ENCODE measurements at regions not wholly inside any gene's neighbourhood (a gene's known extent, or its start where the extent isn't known, plus 50 kb on each side); places are given as distances from the start of the nearest gene placed in this dataset.
"Not testable (repeated sequence)": the region's sequence is repeated elsewhere in the genome, so short reads cannot be mapped to it uniquely, and the experiment has no call there.

- Histone ChIP-seq H3K4me3 (no peak overlapping the region), H3K9me3 (replicated peaks) (peaks cover 14% of the 10 kb centered on the region), H3K36me3 (no peaks in the 10 kb centered on the region), H3K27ac (replicated peaks) (peak overlapping the region; percentile 36), H3K27me3 (ENCODE audit: low read depth) (no peaks in the 10 kb centered on the region), H3K4me1 (peaks cover 14% of the 10 kb centered on the region)
- TF ChIP-seq CTCF (IDR thresholded peaks at IDR 0.05; ENCODE audit: borderline replicate concordance): no peak
- DNase-seq: no peak
- intact Hi-C loops (cut with micrococcal nuclease): no loop called here
Measured at GRCh38 chr21:28126521-28127174, 866.0 kb downstream of the LTN1 start.

- Histone ChIP-seq H3K36me3 (no peaks in the 10 kb centered on the region), H3K4me3 (no peak overlapping the region), H3K9me3 (replicated peaks) (no peaks in the 10 kb centered on the region), H3K27ac (replicated peaks) (no peak overlapping the region), H3K4me1 (peaks cover 14% of the 10 kb centered on the region), H3K27me3 (ENCODE audit: low read depth) (no peaks in the 10 kb centered on the region)
- TF ChIP-seq CTCF (IDR thresholded peaks at IDR 0.05; ENCODE audit: borderline replicate concordance): no peak
- no peak for DNase-seq
- intact Hi-C loops (cut with micrococcal nuclease): no loop called here
Measured at GRCh38 chr21:28124541-28124940, 868.1 kb downstream of the LTN1 start.

- Histone ChIP-seq H3K4me3 (no peak overlapping the region), H3K27me3 (ENCODE audit: low read depth) (no peaks in the 10 kb centered on the region), H3K36me3 (no peaks in the 10 kb centered on the region), H3K9me3 (replicated peaks) (no peaks in the 10 kb centered on the region), H3K27ac (replicated peaks) (no peak overlapping the region), H3K4me1 (peaks cover 3% of the 10 kb centered on the region)
- intact Hi-C loops (cut with micrococcal nuclease): no loop called here
- TF ChIP-seq CTCF (IDR thresholded peaks at IDR 0.05; ENCODE audit: borderline replicate concordance): no peak
- DNase-seq: no peak
Measured at GRCh38 chr21:28118570-28118969, 874.1 kb downstream of the LTN1 start.

- H3K36me3 ChIP-seq; H3K9me3 ChIP-seq (replicated peaks); H3K27me3 ChIP-seq (ENCODE audit: low read depth); DNase-seq; H3K27ac ChIP-seq (replicated peaks); intact Hi-C loops (cut with micrococcal nuclease); H3K4me3 ChIP-seq: not testable (repeated sequence)
- H3K4me1 ChIP-seq: peaks cover 21% of the 10 kb centered on the region
Measured at GRCh38 chr21:28114986-28115385, 877.7 kb downstream of the LTN1 start.

- TF ChIP-seq CTCF (IDR thresholded peaks at IDR 0.05; ENCODE audit: borderline replicate concordance): no peak
- DNase-seq: no peak
- intact Hi-C loops (cut with micrococcal nuclease): no loop called here
- Histone ChIP-seq H3K4me3 (no peak overlapping the region), H3K4me1 (peaks cover 18% of the 10 kb centered on the region), H3K27ac (replicated peaks) (no peak overlapping the region), H3K27me3 (ENCODE audit: low read depth) (no peaks in the 10 kb centered on the region), H3K9me3 (replicated peaks) (peaks cover 7% of the 10 kb centered on the region), H3K36me3 (no peaks in the 10 kb centered on the region)
Measured at GRCh38 chr21:28113718-28114117, 879.0 kb downstream of the LTN1 start.

- no peak for DNase-seq
- Histone ChIP-seq H3K9me3 (replicated peaks) (peaks cover 7% of the 10 kb centered on the region), H3K4me3 (no peak overlapping the region), H3K36me3 (no peaks in the 10 kb centered on the region), H3K27me3 (ENCODE audit: low read depth) (no peaks in the 10 kb centered on the region), H3K4me1 (peaks cover 18% of the 10 kb centered on the region), H3K27ac (replicated peaks) (no peak overlapping the region)
- no peak for TF ChIP-seq CTCF (IDR thresholded peaks at IDR 0.05; ENCODE audit: borderline replicate concordance)
- intact Hi-C loops (cut with micrococcal nuclease): no loop called here
Measured at GRCh38 chr21:28112511-28112910, 880.2 kb downstream of the LTN1 start.

Data from left ventricle myocardium inferior (tissue), 1 donor.